Fibroblast of lung (primary cell): ENCODE measurements at regions not wholly inside any gene's neighbourhood (a gene's known extent, or its start where the extent isn't known, plus 50 kb on each side); places are given as distances from the start of the nearest gene placed in this dataset.

Experiments
- CTCF ChIP-seq, 2 donors: IDR thresholded peaks in 1 of 2; conservative IDR thresholded peaks in 1 of 2; 1 replicate in 1 of 2; 2 replicates in 1 of 2; pipeline ENCODE4 v1.5.1; 2011 to 2012; ENCODE audit warnings: low read length in 2 of 2, control low read depth in 1 of 2, inconsistent platforms in 1 of 2, low read depth in 1 of 2, mild to moderate bottlenecking in 1 of 2
- EZH2 ChIP-seq: IDR thresholded peaks from 2 replicates; pipeline ENCODE4 v1.5.1; 2012; ENCODE audit warnings: low read length, control low read depth, mild to moderate bottlenecking; ENCODE audit errors: missing control alignments

- TF ChIP-seq CTCF (conservative IDR thresholded peaks at IDR 0.05 in 1 of 2, IDR thresholded peaks at IDR 0.05 in 1 of 2; ENCODE audit: low read depth in 1 of 2, low read length in 2 of 2), result no peak
- no peak for TF ChIP-seq EZH2
These were observed 638.3 kb downstream of the HTR1A start for GRCh38 chr5:63323926-63324325.
